ENCODE measurements at regions not wholly inside any gene's neighbourhood (a gene's known extent, or its start where the extent isn't known, plus 50 kb on each side); places are given as distances from the start of the nearest gene placed in this dataset.

DNA sequence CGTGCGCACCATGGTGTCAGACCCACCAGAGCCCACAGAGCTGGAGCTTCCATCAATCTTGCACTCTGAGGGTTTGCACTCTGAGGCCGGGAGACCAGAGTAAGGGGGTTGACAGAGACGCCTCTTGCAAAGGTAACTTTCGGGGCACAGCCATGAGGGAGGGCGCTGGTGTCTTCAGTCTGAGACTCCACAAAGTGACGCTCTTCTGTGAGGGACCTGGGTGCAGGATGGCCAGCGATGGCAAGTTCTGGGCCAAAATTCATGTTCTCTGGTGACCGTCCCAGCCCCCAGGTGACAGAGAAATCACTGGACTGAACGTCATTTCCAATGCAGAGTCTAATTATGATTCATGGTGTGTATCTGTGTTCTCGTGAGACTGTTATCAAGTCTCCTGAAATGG, 1395.2 kb downstream of the TBC1D22A start:
- TF ChIP-seq, protein P1, sequence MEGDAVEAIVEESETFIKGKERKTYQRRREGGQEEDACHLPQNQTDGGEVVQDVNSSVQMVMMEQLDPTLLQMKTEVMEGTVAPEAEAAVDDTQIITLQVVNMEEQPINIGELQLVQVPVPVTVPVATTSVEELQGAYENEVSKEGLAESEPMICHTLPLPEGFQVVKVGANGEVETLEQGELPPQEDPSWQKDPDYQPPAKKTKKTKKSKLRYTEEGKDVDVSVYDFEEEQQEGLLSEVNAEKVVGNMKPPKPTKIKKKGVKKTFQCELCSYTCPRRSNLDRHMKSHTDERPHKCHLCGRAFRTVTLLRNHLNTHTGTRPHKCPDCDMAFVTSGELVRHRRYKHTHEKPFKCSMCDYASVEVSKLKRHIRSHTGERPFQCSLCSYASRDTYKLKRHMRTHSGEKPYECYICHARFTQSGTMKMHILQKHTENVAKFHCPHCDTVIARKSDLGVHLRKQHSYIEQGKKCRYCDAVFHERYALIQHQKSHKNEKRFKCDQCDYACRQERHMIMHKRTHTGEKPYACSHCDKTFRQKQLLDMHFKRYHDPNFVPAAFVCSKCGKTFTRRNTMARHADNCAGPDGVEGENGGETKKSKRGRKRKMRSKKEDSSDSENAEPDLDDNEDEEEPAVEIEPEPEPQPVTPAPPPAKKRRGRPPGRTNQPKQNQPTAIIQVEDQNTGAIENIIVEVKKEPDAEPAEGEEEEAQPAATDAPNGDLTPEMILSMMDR (IDR thresholded peaks at IDR 0.05): no peak
- TF ChIP-seq EP300 (IDR thresholded peaks at IDR 0.05): no peak
